Hepatocyte (in vitro differentiated cells): ENCODE measurements at regions not wholly inside any gene's neighbourhood (a gene's known extent, or its start where the extent isn't known, plus 50 kb on each side); places are given as distances from the start of the nearest gene placed in this dataset.

Experiments
- DNase-seq: peaks from one replicate; pipeline ENCODE4 v3.0.0-alpha.2; 2016; ENCODE audit warnings: low spot score
- H2AFZ ChIP-seq: fragments of 200-600 bp; sonication (generic); 2 replicates; pipeline ENCODE4 v1.6.0; 2016; ENCODE audit warnings: antibody characterized with exemption, mild to moderate bottlenecking
- H3K27ac ChIP-seq: fragments of 200-600 bp; sonication (generic); 2 replicates; pipeline ENCODE4 v1.5.1; 2016; ENCODE audit warnings: mild to moderate bottlenecking
- H3K27me3 ChIP-seq: fragments of 200-600 bp; sonication (generic); 2 replicates; pipeline ENCODE4 v1.6.1; 2016
- H3K36me3 ChIP-seq: fragments of 200-600 bp; sonication (generic); replicated peaks from 2 replicates; pipeline ENCODE4 v1.5.1; 2016; ENCODE audit warnings: low read depth; ENCODE audit not compliant: insufficient read depth
- H3K4me1 ChIP-seq: fragments of 200-600 bp; sonication (generic); 2 replicates; pipeline ENCODE4 v1.5.1; 2016; ENCODE audit warnings: mild to moderate bottlenecking, moderate library complexity; ENCODE audit not compliant: insufficient read depth
- H3K4me2 ChIP-seq: fragments of 200-600 bp; sonication (generic); 2 replicates; pipeline ENCODE4 v1.6.0; 2016
- H3K4me3 ChIP-seq: fragments of 200-600 bp; sonication (generic); 2 replicates; pipeline ENCODE4 v1.5.1; 2016; ENCODE audit warnings: mild to moderate bottlenecking
- H3K79me2 ChIP-seq: fragments of 200-600 bp; sonication (generic); 2 replicates; pipeline ENCODE4 v1.6.0; 2017; ENCODE audit warnings: mild to moderate bottlenecking
- H3K9me2 ChIP-seq: fragments of 200-600 bp; sonication (generic); replicated peaks from 2 replicates; pipeline ENCODE4 v1.6.0; 2017; ENCODE audit warnings: mild to moderate bottlenecking; ENCODE audit not compliant: insufficient read depth
- H3K9me3 ChIP-seq: fragments of 200-600 bp; sonication (generic); 2 replicates; pipeline ENCODE4 v1.5.1; 2016; ENCODE audit warnings: low read depth, mild to moderate bottlenecking
- H4K20me1 ChIP-seq: fragments of 200-600 bp; sonication (generic); 2 replicates; pipeline ENCODE4 v1.6.0; 2016; ENCODE audit warnings: mild to moderate bottlenecking; ENCODE audit not compliant: insufficient read depth, poor library complexity, severe bottlenecking
- CTCF ChIP-seq: fragments of 200-600 bp; sonication (generic); IDR thresholded peaks from 2 replicates; pipeline ENCODE4 v1.5.1; 2016; ENCODE audit warnings: antibody characterized with exemption, mild to moderate bottlenecking; ENCODE audit not compliant: poor library complexity
- EZH2 ChIP-seq: fragments of 200-600 bp; sonication (generic); IDR thresholded peaks from 2 replicates; pipeline ENCODE4 v1.6.1; 2016; ENCODE audit warnings: antibody characterized with exemption, mild to moderate bottlenecking, borderline replicate concordance
- EZH2phosphoT487 ChIP-seq: fragments of 200-600 bp; sonication (generic); IDR thresholded peaks from one replicate; pipeline ENCODE4 v1.6.1; 2018; ENCODE audit warnings: antibody characterized with exemption, mild to moderate bottlenecking, low read depth, moderate library complexity; ENCODE audit not compliant: unreplicated experiment, severe bottlenecking
- WGBS: methylation state at CpG from one replicate; pipeline ENCODE4 v1.1.6; 2016; ENCODE audit warnings: low lambda C conversion rate; ENCODE audit errors: missing lambda C conversion rate; 5-methylcytosine and 5-hydroxymethylcytosine counted together

DNA sequence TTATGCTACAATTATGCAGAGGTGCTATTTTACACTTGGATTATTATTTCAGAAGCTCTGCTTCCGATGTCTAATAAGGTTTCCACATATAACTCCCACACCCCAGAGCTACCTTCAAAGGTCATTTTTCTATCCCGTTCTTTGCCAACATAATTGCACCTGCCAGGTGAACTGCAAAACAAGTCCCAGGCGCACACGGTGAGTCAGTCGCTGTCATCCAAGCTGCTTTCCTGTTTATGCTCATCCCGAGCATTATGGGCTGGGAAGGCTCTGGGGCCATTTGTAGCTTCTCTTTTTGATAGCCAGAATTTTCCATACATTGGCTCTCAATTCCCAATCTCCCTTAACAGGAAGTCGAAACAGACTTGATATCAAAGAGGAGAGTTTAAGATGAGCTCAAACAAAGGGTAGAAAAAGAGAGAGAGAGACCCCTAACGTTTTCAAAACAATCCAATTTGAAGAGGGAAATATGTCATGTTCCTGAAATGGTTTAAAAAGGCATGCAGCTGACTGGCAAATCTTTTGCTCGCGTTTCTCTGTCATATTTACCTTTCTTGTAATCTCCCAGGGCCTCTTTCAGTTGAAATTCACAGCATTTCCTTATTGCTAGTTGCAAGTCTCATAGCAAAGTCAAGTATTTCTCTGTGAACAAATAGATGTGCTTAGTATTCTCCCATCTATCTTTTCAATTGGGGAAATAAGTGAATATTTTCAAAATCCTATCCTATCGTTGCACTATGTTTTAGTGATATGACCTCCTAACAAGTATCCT lies 815.9 kb downstream of the KCNA4 start:
- peak overlapping the region; percentile 56 for H2AFZ ChIP-seq
- no peaks in the 10 kb centered on the region for H3K36me3 ChIP-seq
- peak overlapping the region; percentile 91 for H3K27ac ChIP-seq
- H3K4me3 ChIP-seq = no peak overlapping the region
- WGBS = 63% methylated on average over 11 of the region's 11 CpGs
- TF ChIP-seq EZH2 (no peak), CTCF (no peak), EZH2phosphoT487 (no peak)
- DNase-seq = peak; percentile 43
- no peaks in the 10 kb centered on the region for H3K4me1 ChIP-seq
- no peaks in the 10 kb centered on the region for H3K9me2 ChIP-seq
- no peaks in the 10 kb centered on the region for H3K79me2 ChIP-seq
- no peaks in the 10 kb centered on the region for H4K20me1 ChIP-seq
- H3K9me3 ChIP-seq = no peaks in the 10 kb centered on the region
- H3K4me2 ChIP-seq = peak overlapping the region; percentile 61
- H3K27me3 ChIP-seq = no peaks in the 10 kb centered on the region

GRCh38 chr11:29190313-29190712 lies 826.5 kb downstream of the KCNA4 start:
- Histone ChIP-seq H3K36me3 (no peaks in the 10 kb centered on the region), H3K79me2 (no peaks in the 10 kb centered on the region), H3K4me2 (no peak overlapping the region), H3K9me2 (no peaks in the 10 kb centered on the region), H3K4me3 (no peak overlapping the region), H3K4me1 (no peaks in the 10 kb centered on the region), H3K27ac (no peak overlapping the region), H3K27me3 (no peaks in the 10 kb centered on the region), H4K20me1 (no peaks in the 10 kb centered on the region), H3K9me3 (no peaks in the 10 kb centered on the region), H2AFZ (no peak overlapping the region)
- no peak for DNase-seq
- no peak for TF ChIP-seq CTCF
- no peak for TF ChIP-seq EZH2phosphoT487

- Histone ChIP-seq H3K9me2 (no peaks in the 10 kb centered on the region), H4K20me1 (no peaks in the 10 kb centered on the region), H3K4me2 (no peak overlapping the region), H3K4me3 (no peak overlapping the region), H3K79me2 (no peaks in the 10 kb centered on the region), H3K4me1 (no peaks in the 10 kb centered on the region), H3K27me3 (no peaks in the 10 kb centered on the region), H3K9me3 (no peaks in the 10 kb centered on the region), H3K27ac (peak overlapping the region; percentile 14), H3K36me3 (no peaks in the 10 kb centered on the region), H2AFZ (no peak overlapping the region)
- DNase-seq = no peak
- TF ChIP-seq CTCF (no peak), EZH2phosphoT487 (no peak), EZH2 (no peak)
- WGBS = 93% methylated on average over 1 of the region's 1 CpG
Measured at GRCh38 chr11:29187215-29187614, 829.6 kb downstream of the KCNA4 start.
